ENCODE measurements at regions not wholly inside any gene's neighbourhood (a gene's known extent, or its start where the extent isn't known, plus 50 kb on each side); places are given as distances from the start of the nearest gene placed in this dataset.
"Not testable (repeated sequence)": the region's sequence is repeated elsewhere in the genome, so short reads cannot be mapped to it uniquely, and the experiment has no call there.

GRCh38 chr16:86733546-86734254 lies 155.4 kb downstream of the FOXL1 start:
- no peak for DNase-seq
- no peaks in the 10 kb centered on the region for H3K9me3 ChIP-seq
- no peak overlapping the region for H3K4me3 ChIP-seq
- intact Hi-C loops (cut with DNase I, micrococcal nuclease) = no loop called here
- no peak for ATAC-seq
- no peaks in the 10 kb centered on the region for H3K4me1 ChIP-seq (ENCODE audit: low read depth)
- H3K36me3 ChIP-seq (ENCODE audit: low read depth) = no peaks in the 10 kb centered on the region
- TF ChIP-seq CTCF (IDR thresholded peaks at IDR 0.05) = no peak

- intact Hi-C loops (cut with DNase I, micrococcal nuclease) = no loop called here
- no peak for DNase-seq
- ATAC-seq = no peak
These were observed 156.5 kb downstream of the FOXL1 start for GRCh38 chr16:86734543-86735460.

GRCh38 chr16:86735727-86736126 lies 157.4 kb downstream of the FOXL1 start:
- H3K4me3 ChIP-seq = no peak overlapping the region
- no peaks in the 10 kb centered on the region for H3K36me3 ChIP-seq (ENCODE audit: low read depth)
- intact Hi-C loops (cut with DNase I, micrococcal nuclease) = no loop called here
- no peak for TF ChIP-seq CTCF (IDR thresholded peaks at IDR 0.05)
- no peaks in the 10 kb centered on the region for H3K9me3 ChIP-seq
- ATAC-seq (no peak), DNase-seq (no peak)
- H3K4me1 ChIP-seq (ENCODE audit: low read depth) = no peaks in the 10 kb centered on the region

More at GRCh38 chr16:86734543-86735460, 156.5 kb downstream of the FOXL1 start:
- Histone ChIP-seq H3K36me3 (ENCODE audit: low read depth) (no peaks in the 10 kb centered on the region), H3K4me3 (no peak overlapping the region), H3K9me3 (no peaks in the 10 kb centered on the region), H3K4me1 (ENCODE audit: low read depth) (no peaks in the 10 kb centered on the region)
- TF ChIP-seq CTCF (IDR thresholded peaks at IDR 0.05) = no peak

- no peaks in the 10 kb centered on the region for H3K36me3 ChIP-seq (ENCODE audit: low read depth)
- H3K4me3 ChIP-seq = no peak overlapping the region
- H3K4me1 ChIP-seq (ENCODE audit: low read depth) = no peaks in the 10 kb centered on the region
- ATAC-seq (no peak), DNase-seq (no peak)
- no peaks in the 10 kb centered on the region for H3K9me3 ChIP-seq
- intact Hi-C loops (cut with DNase I, micrococcal nuclease) = no loop called here
- no peak for TF ChIP-seq CTCF (IDR thresholded peaks at IDR 0.05)
These were observed 158.2 kb downstream of the FOXL1 start for GRCh38 chr16:86736502-86736901.

- no peaks in the 10 kb centered on the region for H3K9me3 ChIP-seq
- ATAC-seq = no peak
- no peaks in the 10 kb centered on the region for H3K36me3 ChIP-seq (ENCODE audit: low read depth)
- DNase-seq = no peak
- intact Hi-C loops (cut with DNase I, micrococcal nuclease) = no loop called here
- H3K4me1 ChIP-seq (ENCODE audit: low read depth) = no peaks in the 10 kb centered on the region
- no peak for TF ChIP-seq CTCF (IDR thresholded peaks at IDR 0.05)
- H3K4me3 ChIP-seq = no peak overlapping the region
These were observed 158.7 kb downstream of the FOXL1 start for GRCh38 chr16:86737083-86737482.

GRCh38 chr16:86738322-86738721 lies 160.0 kb downstream of the FOXL1 start:
- H3K4me3 ChIP-seq; DNase-seq; intact Hi-C loops (cut with DNase I, micrococcal nuclease); H3K36me3 ChIP-seq (ENCODE audit: low read depth); ATAC-seq; H3K4me1 ChIP-seq (ENCODE audit: low read depth); H3K9me3 ChIP-seq: not testable (repeated sequence)

Measured in mucosa of descending colon (tissue), 3 donors.